ENCODE measurements at regions not wholly inside any gene's neighbourhood (a gene's known extent, or its start where the extent isn't known, plus 50 kb on each side); places are given as distances from the start of the nearest gene placed in this dataset.

GRCh38 chr18:76055025-76055424, 440.0 kb downstream of the ZNF516 start:
- TF ChIP-seq EGR1 (IDR thresholded peaks at IDR 0.05) (no peak), EP300 (IDR thresholded peaks at IDR 0.05; ENCODE audit: borderline replicate concordance) (no peak), RAD21 (IDR thresholded peaks at IDR 0.05; ENCODE audit: low read depth) (no peak), TAF1 (IDR thresholded peaks at IDR 0.05; ENCODE audit: low read depth) (no peak), REST (IDR thresholded peaks at IDR 0.05; ENCODE audit: low read depth) (no peak), NFIC (IDR thresholded peaks at IDR 0.05) (no peak)
- TF ChIP-seq, protein P1, sequence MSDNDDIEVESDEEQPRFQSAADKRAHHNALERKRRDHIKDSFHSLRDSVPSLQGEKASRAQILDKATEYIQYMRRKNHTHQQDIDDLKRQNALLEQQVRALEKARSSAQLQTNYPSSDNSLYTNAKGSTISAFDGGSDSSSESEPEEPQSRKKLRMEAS (IDR thresholded peaks at IDR 0.05): no peak

Measured in Ishikawa (cell line).